B cell (primary cell): ENCODE measurements at regions not wholly inside any gene's neighbourhood (a gene's known extent, or its start where the extent isn't known, plus 50 kb on each side); places are given as distances from the start of the nearest gene placed in this dataset.

Experiments used
- CTCF ChIP-seq: fragments of 200-600 bp; IDR thresholded peaks from one replicate; pipeline ENCODE4 v1.8.0; 2022; ENCODE audit warnings: antibody characterized with exemption, mild to moderate bottlenecking
- EZH2 ChIP-seq: IDR thresholded peaks from 2 replicates; pipeline ENCODE4 v1.6.1; 2012; ENCODE audit warnings: borderline replicate concordance, low read depth, mild to moderate bottlenecking, moderate library complexity, low read length; ENCODE audit not compliant: insufficient read depth, poor library complexity, severe bottlenecking

- TF ChIP-seq CTCF (no peak), EZH2 (no peak)
Observed at GRCh38 chr15:95772982-95773381, 557.5 kb upstream of the NR2F2 start.
